Stimulated activated CD4-positive, alpha-beta T cell treated with anti-CD3 and anti-CD28 coated beads, TNF-alpha, amount 100 ng/mL, for 48 hours (primary cell): ENCODE measurements at regions not wholly inside any gene's neighbourhood (a gene's known extent, or its start where the extent isn't known, plus 50 kb on each side); places are given as distances from the start of the nearest gene placed in this dataset.
A peak's percentile ranks its signal among the peaks of the same experiment; 100 is the strongest.

Experiments
- DNase-seq, 3 donors: peaks; one replicate each; pipeline ENCODE4 v3.0.0-alpha.2; 2020; ENCODE audit warnings: low read depth in 3 of 3

- no peak for DNase-seq
Measured at GRCh38 chr2:172230889-172231401, 128.2 kb upstream of the DLX2 start.

GRCh38 chr2:172231508-172231907, 128.8 kb upstream of the DLX2 start:
- no peak for DNase-seq

GRCh38 chr2:172232708-172233396, 130.2 kb upstream of the DLX2 start:
- DNase-seq, result no peak

GRCh38 chr2:172233987-172234715, 131.5 kb upstream of the DLX2 start:
- DNase-seq, result no peak

GRCh38 chr2:172234716-172235691, 132.3 kb upstream of the DLX2 start:
- no peak for DNase-seq

- DNase-seq, result no peak
Measured at GRCh38 chr2:172239944-172240590, 137.4 kb upstream of the DLX2 start.

- DNase-seq, result no peak
Measured at GRCh38 chr2:172241222-172241621, 138.5 kb upstream of the DLX2 start.

- no peak for DNase-seq
Measured at GRCh38 chr2:172242471-172242870, 139.8 kb upstream of the DLX2 start.

GRCh38 chr2:172242961-172243360, 140.3 kb upstream of the DLX2 start:
- no peak for DNase-seq

- no peak for DNase-seq
Measured at GRCh38 chr2:172244419-172245130, 141.9 kb upstream of the DLX2 start.

- no peak for DNase-seq
Measured at GRCh38 chr2:172246649-172247048, 143.9 kb upstream of the DLX2 start.

GRCh38 chr2:172247203-172247602, 144.5 kb upstream of the DLX2 start:
- DNase-seq, result no peak

GRCh38 chr2:172248381-172248780, 145.7 kb upstream of the DLX2 start:
- no peak for DNase-seq

- DNase-seq, result no peak
Measured at GRCh38 chr2:172248785-172249187, 146.1 kb upstream of the DLX2 start.

GRCh38 chr2:172249334-172249733, 146.6 kb upstream of the DLX2 start:
- no peak for DNase-seq

- no peak for DNase-seq
Measured at GRCh38 chr2:172249986-172250385, 147.3 kb upstream of the DLX2 start.

- no peak for DNase-seq
Measured at GRCh38 chr2:172251231-172251630, 148.5 kb upstream of the DLX2 start.

- no peak for DNase-seq
Measured at GRCh38 chr2:172252154-172252553, 149.5 kb upstream of the DLX2 start.

- peak; percentile 41 to 73 (median 44) for DNase-seq
Measured at GRCh38 chr2:172253190-172254052, 150.7 kb upstream of the DLX2 start.

- DNase-seq, result no peak
Measured at GRCh38 chr2:172256886-172257285, 154.2 kb upstream of the DLX2 start.
